H9 (cell line): ENCODE measurements at regions not wholly inside any gene's neighbourhood (a gene's known extent, or its start where the extent isn't known, plus 50 kb on each side); places are given as distances from the start of the nearest gene placed in this dataset.

ENCODE experiments used
- DNase-seq: peaks from one replicate; pipeline ENCODE4 v3.0.0-alpha.2; 2017
- H2AFZ ChIP-seq: one replicate; pipeline ENCODE4 v1.6.1; 2013; ENCODE audit warnings: mild to moderate bottlenecking, low read length, control low read depth, moderate library complexity
- H2AK5ac ChIP-seq: 2 replicates; pipeline ENCODE4 v1.6.1; 2013; ENCODE audit warnings: low read length, control low read depth, mixed read lengths; ENCODE audit not compliant: insufficient read length
- H2BK120ac ChIP-seq: one replicate; pipeline ENCODE4 v1.6.1; 2013; ENCODE audit warnings: low read depth, mild to moderate bottlenecking, low read length, control low read depth, inconsistent platforms; ENCODE audit not compliant: poor library complexity, severe bottlenecking
- H2BK12ac ChIP-seq: 2 replicates; pipeline ENCODE4 v1.6.1; 2013; ENCODE audit warnings: low read length, control low read depth, mixed read lengths, low read depth; ENCODE audit not compliant: insufficient read length
- H2BK15ac ChIP-seq: 2 replicates; pipeline ENCODE4 v1.6.1; 2013; ENCODE audit warnings: low read depth, low read length, control low read depth
- H2BK20ac ChIP-seq: one replicate; pipeline ENCODE4 v1.6.1; 2013; ENCODE audit warnings: low read depth, mild to moderate bottlenecking, low read length, control low read depth, inconsistent platforms; ENCODE audit not compliant: poor library complexity, severe bottlenecking
- H2BK5ac ChIP-seq: 2 replicates; pipeline ENCODE4 v1.6.1; 2013; ENCODE audit warnings: low read length, control low read depth, mixed read lengths; ENCODE audit not compliant: insufficient read length
- H3K14ac ChIP-seq: 2 replicates; pipeline ENCODE4 v1.6.1; 2013; ENCODE audit warnings: low read length, control low read depth; ENCODE audit not compliant: insufficient read depth
- H3K18ac ChIP-seq: 2 replicates; pipeline ENCODE4 v1.6.1; 2013; ENCODE audit warnings: low read depth, mild to moderate bottlenecking, mixed read lengths, low read length, control low read depth; ENCODE audit not compliant: insufficient read length
- H3K23ac ChIP-seq: 2 replicates; pipeline ENCODE4 v1.6.1; 2013; ENCODE audit warnings: low read length, control low read depth, mixed read lengths, low read depth; ENCODE audit not compliant: insufficient read length
- H3K23me2 ChIP-seq: 2 replicates; pipeline ENCODE4 v1.6.1; 2013; ENCODE audit warnings: low read depth, mild to moderate bottlenecking, mixed read lengths, low read length, control low read depth; ENCODE audit not compliant: insufficient read length, poor library complexity, severe bottlenecking
- H3K27ac ChIP-seq: 2 replicates; pipeline ENCODE4 v1.5.1; 2013; ENCODE audit warnings: low read length, control low read depth, mixed read lengths, low read depth; ENCODE audit not compliant: insufficient read length
- H3K27me3 ChIP-seq: 2 replicates; pipeline ENCODE4 v1.6.1; 2013; ENCODE audit warnings: low read length, control low read depth, inconsistent platforms; ENCODE audit not compliant: insufficient read depth
- H3K4ac ChIP-seq: 2 replicates; pipeline ENCODE4 v1.6.1; 2013; ENCODE audit warnings: low read depth, mild to moderate bottlenecking, control low read depth, inconsistent platforms, low read length, moderate library complexity
- H3K4me1 ChIP-seq: 2 replicates; pipeline ENCODE4 v1.6.1; 2013; ENCODE audit warnings: low read length, control low read depth, inconsistent platforms; ENCODE audit not compliant: insufficient read depth
- H3K4me2 ChIP-seq: 2 replicates; pipeline ENCODE4 v1.6.1; 2013; ENCODE audit warnings: low read length, control low read depth, mixed read lengths; ENCODE audit not compliant: insufficient read length, insufficient read depth
- H3K56ac ChIP-seq: 2 replicates; pipeline ENCODE4 v1.6.1; 2013; ENCODE audit warnings: low read depth, mild to moderate bottlenecking, mixed read lengths, low read length, control low read depth; ENCODE audit not compliant: insufficient read length
- H3K79me1 ChIP-seq: 2 replicates; pipeline ENCODE4 v1.6.1; 2013; ENCODE audit warnings: low read depth, mild to moderate bottlenecking, moderate library complexity, low read length, control low read depth, inconsistent platforms; ENCODE audit not compliant: insufficient read depth, poor library complexity, severe bottlenecking
- H3K79me2 ChIP-seq: 2 replicates; pipeline ENCODE4 v1.6.1; 2013; ENCODE audit warnings: low read length, control low read depth, inconsistent platforms; ENCODE audit not compliant: insufficient read depth
- H3K9ac ChIP-seq: 2 replicates; pipeline ENCODE4 v1.6.1; 2013; ENCODE audit warnings: low read length, control low read depth, mixed read lengths; ENCODE audit not compliant: insufficient read length; ENCODE audit errors: extremely low read depth
- H3K9me3 ChIP-seq: one replicate; pipeline ENCODE4 v1.6.1; 2013; ENCODE audit warnings: low read depth, low read length, inconsistent platforms; ENCODE audit not compliant: control insufficient read depth
- H3T11ph ChIP-seq: one replicate; pipeline ENCODE4 v1.6.1; 2013; ENCODE audit warnings: mild to moderate bottlenecking, low read length, control low read depth, inconsistent platforms
- H4K20me1 ChIP-seq: one replicate; pipeline ENCODE4 v1.6.1; 2013; ENCODE audit not compliant: control insufficient read depth, insufficient read length, insufficient read depth
- H4K5ac ChIP-seq: 2 replicates; pipeline ENCODE4 v1.6.1; 2013; ENCODE audit warnings: low read depth, mild to moderate bottlenecking, mixed read lengths, low read length, control low read depth; ENCODE audit not compliant: insufficient read length
- H4K8ac ChIP-seq: replicated peaks from 2 replicates; pipeline ENCODE4 v1.6.1; 2013; ENCODE audit warnings: low read length, control low read depth, mixed read lengths, low read depth; ENCODE audit not compliant: insufficient read length
- H4K91ac ChIP-seq: 2 replicates; pipeline ENCODE4 v1.6.1; 2013; ENCODE audit warnings: low read depth, mild to moderate bottlenecking, moderate library complexity, mixed read lengths, low read length, control low read depth; ENCODE audit not compliant: insufficient read length
- H3K27ac Mint-ChIP-seq, 3 experiments: 2 replicates in 2 of 3; 3 replicates in 1 of 3; pipeline ENCODE4 v1.8.0; 2020 to 2021; ENCODE audit warnings: mixed read lengths in 3 of 3, mild to moderate bottlenecking in 1 of 3, moderate library complexity in 1 of 3
- H3K27me3 Mint-ChIP-seq: 2 replicates; pipeline ENCODE4 v1.8.0; 2021; ENCODE audit warnings: low read depth, mild to moderate bottlenecking, moderate library complexity, mixed read lengths
- H3K36me3 Mint-ChIP-seq, 3 experiments: 2 replicates in 2 of 3; 3 replicates in 1 of 3; pipeline ENCODE4 v1.8.0; 2020 to 2021; ENCODE audit warnings: low read depth in 3 of 3, mixed read lengths in 3 of 3; ENCODE audit not compliant: insufficient read depth in 1 of 3
- H3K4me1 Mint-ChIP-seq, 2 experiments: 2 replicates each; pipeline ENCODE4 v1.8.0; 2020; ENCODE audit warnings: mixed read lengths in 2 of 2
- H3K4me3 Mint-ChIP-seq, 2 experiments: 2 replicates in 1 of 2; 3 replicates in 1 of 2; pipeline ENCODE4 v1.8.0; 2020 to 2021; ENCODE audit warnings: mild to moderate bottlenecking in 2 of 2, mixed read lengths in 2 of 2, moderate library complexity in 1 of 2
- H3K9me3 Mint-ChIP-seq, 2 experiments: 2 replicates in 1 of 2; 3 replicates in 1 of 2; pipeline ENCODE4 v1.8.0; 2020; ENCODE audit warnings: mild to moderate bottlenecking in 2 of 2, mixed read lengths in 2 of 2, moderate library complexity in 1 of 2
- CTCF ChIP-seq: fragments of 200-600 bp; sonication (generic); conservative IDR thresholded peaks from 3 replicates; pipeline ENCODE4 v1.8.0; 2021; ENCODE audit warnings: antibody characterized with exemption, mild to moderate bottlenecking
- WGBS: extraction: QIAGEN DNeasy Blood & Tissue Kit; methylation state at CpG from one replicate; pipeline ENCODE4 v1.1.7; 2013; ENCODE audit warnings: missing lambda C conversion rate, low lambda C conversion rate, mixed read lengths; ENCODE audit not compliant: insufficient read length; ENCODE audit errors: extremely low coverage; 5-methylcytosine and 5-hydroxymethylcytosine counted together

- no peaks in the 10 kb centered on the region for H3K79me2 ChIP-seq
- H3K27ac ChIP-seq: no peak overlapping the region
- H3K56ac ChIP-seq: no peak overlapping the region
- H3T11ph ChIP-seq: no peak overlapping the region
- H3K4me1 Mint-ChIP-seq: peaks cover 12 to 15% of the 10 kb centered on the region in 2 experiments
- H3K27me3 ChIP-seq: no peaks in the 10 kb centered on the region
- no peak overlapping the region for H2BK12ac ChIP-seq
- H3K9ac ChIP-seq: no peak overlapping the region
- H2AFZ ChIP-seq: no peak overlapping the region
- peaks cover 2% of the 10 kb centered on the region for H3K27me3 Mint-ChIP-seq
- H3K9me3 ChIP-seq: peaks cover 11% of the 10 kb centered on the region
- peaks cover 31 to 34% of the 10 kb centered on the region in 2 experiments for H3K9me3 Mint-ChIP-seq
- H3K14ac ChIP-seq: no peak overlapping the region
- H4K5ac ChIP-seq: no peak overlapping the region
- no peak overlapping the region for H2BK20ac ChIP-seq
- TF ChIP-seq CTCF: peak; percentile 40; the same call in 2 of the 3 replicates
- H3K79me1 ChIP-seq: no peaks in the 10 kb centered on the region
- no peak overlapping the region for H4K91ac ChIP-seq
- DNase-seq: peak; percentile 50
- no peak overlapping the region for H4K8ac ChIP-seq
- H3K4me2 ChIP-seq: no peak overlapping the region
- no peak overlapping the region; a peak in 1 of 7 replicates for H3K27ac Mint-ChIP-seq
- no peak overlapping the region for H2BK5ac ChIP-seq
- no peak overlapping the region for H2BK15ac ChIP-seq
- H2BK120ac ChIP-seq: no peak overlapping the region
- no peaks in the 10 kb centered on the region for H3K4me1 ChIP-seq
- H3K36me3 Mint-ChIP-seq: peaks cover 18 to 32% (median 28%) of the 10 kb centered on the region in 3 experiments
- no peak overlapping the region for H3K23ac ChIP-seq
- no peaks in the 10 kb centered on the region for H4K20me1 ChIP-seq
- no peak overlapping the region for H3K4ac ChIP-seq
- H3K23me2 ChIP-seq: no peaks in the 10 kb centered on the region
- no CpG with 5 or more reads among the region's 3 CpGs for WGBS
- no peak overlapping the region for H2AK5ac ChIP-seq
- no peak overlapping the region for H3K18ac ChIP-seq
- no peak overlapping the region for H3K4me3 Mint-ChIP-seq
These were observed 342.0 kb downstream of the MLLT3 start for GRCh38 chr9:20280330-20280729.
